GM12873 (cell line): ENCODE measurements at regions not wholly inside any gene's neighbourhood (a gene's known extent, or its start where the extent isn't known, plus 50 kb on each side); places are given as distances from the start of the nearest gene placed in this dataset.

Source experiments
- TF ChIP-seq, protein P1 (sequence below): IDR thresholded peaks from 2 replicates; pipeline ENCODE4 v1.5.1; 2012; ENCODE audit warnings: low read depth, mild to moderate bottlenecking, moderate library complexity, low read length, control low read depth; ENCODE audit not compliant: insufficient read depth; ENCODE audit errors: missing control alignments

DNA sequence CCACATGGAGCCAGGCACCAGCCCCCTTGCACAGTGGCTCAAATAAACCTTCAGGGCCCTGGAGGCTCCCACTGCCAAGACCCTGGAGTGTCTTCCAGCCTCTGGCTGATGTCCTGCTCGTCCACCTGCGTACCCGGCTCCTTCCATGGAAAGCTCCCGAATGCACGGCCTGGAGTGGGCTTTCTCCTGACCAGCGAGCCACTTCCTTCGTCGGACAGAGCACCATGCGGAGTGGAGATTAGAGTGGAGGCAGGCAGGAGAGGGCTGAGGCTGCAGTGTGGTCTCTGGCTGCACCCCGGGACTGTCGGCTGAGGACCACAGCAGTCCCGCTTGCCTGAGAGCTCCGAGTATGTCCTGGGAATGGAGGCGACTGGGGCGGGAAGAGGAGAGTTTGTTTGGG lies 93.7 kb upstream of the SFSWAP start:
- TF ChIP-seq, protein P1, sequence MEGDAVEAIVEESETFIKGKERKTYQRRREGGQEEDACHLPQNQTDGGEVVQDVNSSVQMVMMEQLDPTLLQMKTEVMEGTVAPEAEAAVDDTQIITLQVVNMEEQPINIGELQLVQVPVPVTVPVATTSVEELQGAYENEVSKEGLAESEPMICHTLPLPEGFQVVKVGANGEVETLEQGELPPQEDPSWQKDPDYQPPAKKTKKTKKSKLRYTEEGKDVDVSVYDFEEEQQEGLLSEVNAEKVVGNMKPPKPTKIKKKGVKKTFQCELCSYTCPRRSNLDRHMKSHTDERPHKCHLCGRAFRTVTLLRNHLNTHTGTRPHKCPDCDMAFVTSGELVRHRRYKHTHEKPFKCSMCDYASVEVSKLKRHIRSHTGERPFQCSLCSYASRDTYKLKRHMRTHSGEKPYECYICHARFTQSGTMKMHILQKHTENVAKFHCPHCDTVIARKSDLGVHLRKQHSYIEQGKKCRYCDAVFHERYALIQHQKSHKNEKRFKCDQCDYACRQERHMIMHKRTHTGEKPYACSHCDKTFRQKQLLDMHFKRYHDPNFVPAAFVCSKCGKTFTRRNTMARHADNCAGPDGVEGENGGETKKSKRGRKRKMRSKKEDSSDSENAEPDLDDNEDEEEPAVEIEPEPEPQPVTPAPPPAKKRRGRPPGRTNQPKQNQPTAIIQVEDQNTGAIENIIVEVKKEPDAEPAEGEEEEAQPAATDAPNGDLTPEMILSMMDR: no peak

DNA sequence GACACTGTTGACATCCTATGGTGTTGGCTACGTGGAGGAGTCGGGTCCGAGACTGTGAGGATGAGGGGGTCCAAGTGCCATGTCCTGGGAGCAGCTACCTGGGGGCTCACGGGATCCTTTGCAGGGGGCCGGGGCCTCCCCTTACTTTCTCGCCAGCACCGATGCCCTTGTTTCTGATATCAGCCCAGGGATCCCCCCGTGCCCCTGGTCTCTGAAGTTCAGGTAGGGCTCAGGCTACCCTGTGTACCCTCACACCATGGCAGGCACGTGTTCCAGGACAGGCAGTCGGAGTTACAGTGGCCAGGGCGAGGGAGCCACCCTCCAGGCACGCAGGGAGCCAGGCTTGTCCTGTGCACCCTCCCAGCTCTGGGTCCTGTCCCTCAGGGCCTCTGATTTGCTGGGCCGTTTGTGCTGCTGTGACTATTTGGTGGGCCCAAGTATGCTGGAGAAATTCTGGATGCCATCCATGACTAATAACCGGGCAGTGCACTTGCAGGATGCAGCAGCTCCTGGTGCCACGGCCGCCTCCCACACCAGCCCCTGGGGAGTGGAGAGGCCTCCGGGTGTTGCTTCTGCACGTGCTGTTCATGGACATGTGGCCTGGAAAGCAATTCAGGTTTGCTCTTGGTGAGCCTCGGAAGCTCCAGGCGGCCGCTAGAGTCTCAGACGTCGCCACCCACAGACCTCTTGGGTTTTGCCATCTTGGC lies 93.1 kb upstream of the SFSWAP start:
- TF ChIP-seq, protein P1: no peak

DNA sequence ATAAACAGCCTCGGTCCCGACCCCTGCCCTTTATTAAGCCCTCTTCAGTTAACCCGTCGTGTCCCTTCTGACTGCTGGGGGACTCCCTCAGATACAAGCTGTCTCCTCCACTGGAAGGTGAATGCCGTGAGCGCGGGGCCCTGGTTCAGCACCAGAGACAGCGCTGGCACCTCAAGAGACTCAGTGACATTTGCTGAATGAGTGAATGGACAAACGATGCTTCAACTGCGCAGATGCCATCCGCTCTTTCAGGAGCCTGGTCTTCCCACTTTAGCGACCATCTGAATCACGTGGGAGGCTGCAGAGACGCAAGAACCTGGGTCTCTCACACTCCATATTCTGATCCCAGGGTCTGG lies 92.6 kb upstream of the SFSWAP start:
- TF ChIP-seq, protein P1: no peak

DNA sequence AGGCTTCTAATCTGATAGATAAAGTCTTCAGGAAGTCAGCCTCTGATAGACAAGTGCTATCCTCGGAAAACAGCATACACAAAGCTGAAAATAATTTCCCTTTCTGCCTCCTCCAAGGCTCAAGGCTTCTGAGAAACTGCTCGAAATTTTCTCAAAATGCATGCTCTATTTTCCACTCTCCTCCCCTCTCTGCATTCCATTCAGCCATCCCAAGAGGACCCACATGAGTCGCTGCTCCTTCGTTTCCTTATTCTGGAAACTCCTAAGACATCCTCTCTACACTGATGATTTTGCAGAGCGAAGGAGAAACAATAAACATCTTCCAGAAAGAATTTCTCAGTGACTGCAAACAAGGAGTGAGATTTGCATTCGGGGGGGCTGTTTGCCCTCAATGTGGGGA lies 92.2 kb upstream of the SFSWAP start:
- TF ChIP-seq, protein P1: no peak

DNA sequence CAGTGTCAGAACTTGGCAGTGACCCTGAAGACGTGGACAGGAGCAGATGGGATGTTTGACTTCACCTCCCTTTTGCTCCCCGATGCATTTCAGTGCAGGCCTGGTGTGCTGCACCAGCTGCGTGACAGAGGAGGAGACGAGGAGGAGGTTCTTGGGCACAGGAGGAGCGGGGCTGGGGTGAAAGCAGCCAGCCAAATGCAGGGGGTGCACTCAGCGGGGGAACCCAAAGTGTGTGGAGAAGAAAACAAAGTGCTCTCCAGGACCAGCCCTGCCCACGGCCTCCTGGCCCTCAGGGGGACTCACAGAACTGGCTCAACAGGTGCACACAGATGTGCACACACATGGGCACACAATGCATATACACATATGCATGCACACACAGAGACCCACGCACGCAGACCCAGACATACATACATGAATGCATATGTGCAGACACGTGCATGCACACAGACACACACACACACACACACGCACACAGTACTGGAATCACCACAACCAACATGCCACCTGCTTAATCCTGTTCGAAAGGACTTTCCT lies 91.7 kb upstream of the SFSWAP start:
- TF ChIP-seq, protein P1: no peak

DNA sequence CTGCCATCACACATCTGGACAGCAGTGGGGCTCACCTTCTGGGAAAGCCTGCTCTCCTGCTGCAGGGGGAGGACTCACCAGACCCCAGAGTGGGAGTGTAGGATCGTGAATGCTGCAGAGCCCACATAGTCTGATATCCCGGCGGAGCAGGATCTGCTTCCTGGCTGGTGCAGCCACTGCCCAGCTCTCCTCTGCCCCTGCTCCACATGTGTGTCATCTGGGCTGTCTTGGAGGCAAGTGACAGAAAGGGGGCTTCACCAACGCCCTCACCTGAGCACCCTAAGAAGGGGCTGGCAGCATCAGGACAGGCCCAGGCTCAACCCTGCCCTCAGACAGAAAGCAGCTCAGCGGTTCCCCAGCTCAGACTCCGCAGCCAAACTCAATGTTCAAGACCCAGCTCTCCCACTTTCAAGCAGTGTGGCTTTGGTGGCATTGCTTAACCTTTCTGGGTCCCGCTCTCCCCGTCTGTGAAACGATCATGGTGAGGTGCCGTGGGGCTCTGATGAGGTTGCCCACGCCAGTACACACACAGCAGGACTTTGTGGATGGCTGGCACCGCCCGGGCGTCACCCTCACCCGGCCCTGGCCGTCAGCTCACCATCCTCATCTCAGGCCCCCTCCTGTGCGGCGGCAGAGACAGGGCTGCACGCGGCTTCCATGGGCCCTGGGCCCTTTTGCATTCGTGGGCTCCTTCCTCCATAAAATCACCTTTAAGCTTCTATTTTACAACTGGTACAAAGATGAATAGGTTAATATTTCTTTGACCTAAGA lies 91.0 kb upstream of the SFSWAP start:
- TF ChIP-seq, protein P1: no peak

DNA sequence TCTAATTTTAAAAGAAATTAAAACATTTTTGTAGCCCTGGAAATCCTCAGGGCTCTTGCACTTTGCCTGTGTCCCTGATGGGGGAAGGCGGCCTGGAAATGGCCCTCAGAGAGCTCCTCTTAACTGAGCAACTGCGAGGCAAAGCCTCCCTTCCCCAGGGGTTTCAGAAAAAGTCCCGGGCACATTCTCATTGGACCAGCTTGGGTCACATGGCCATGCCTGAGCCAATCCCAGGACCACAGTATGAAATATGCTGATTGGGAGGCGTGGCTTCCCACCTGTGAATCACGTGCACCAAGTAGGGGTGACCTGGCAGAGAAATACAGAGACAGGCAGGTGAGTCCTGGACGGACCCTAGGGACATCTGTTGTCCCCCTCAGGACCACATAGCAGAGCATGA lies 90.4 kb upstream of the SFSWAP start:
- TF ChIP-seq, protein P1: no peak
